GM13976 (cell line): ENCODE measurements at regions not wholly inside any gene's neighbourhood (a gene's known extent, or its start where the extent isn't known, plus 50 kb on each side); places are given as distances from the start of the nearest gene placed in this dataset.
"Not testable (repeated sequence)": the region's sequence is repeated elsewhere in the genome, so short reads cannot be mapped to it uniquely, and the experiment has no call there.

Source experiments
- DNase-seq: peaks from one replicate; pipeline ENCODE4 v3.0.0; 2012; ENCODE audit warnings: low spot score
- in situ Hi-C: fragments of 300-500 bp; cut with MboI; formaldehyde crosslinking; loops from one replicate; pipeline ENCODE4 v1.12.0; 2022; ENCODE audit warnings: low sequenced_read_pairs, mixed read lengths, inconsistent platforms; ENCODE audit not compliant: unreplicated experiment
- TF ChIP-seq, protein P1 (sequence below): IDR thresholded peaks from 2 replicates; pipeline ENCODE4 v1.5.1; 2012; ENCODE audit warnings: borderline replicate concordance, mild to moderate bottlenecking; ENCODE audit not compliant: insufficient read depth; ENCODE audit errors: extremely low read depth, missing control alignments, control extremely low read depth

GRCh38 chr2:8501061-8501720, 180.7 kb upstream of the ID2 start:
- TF ChIP-seq, protein P1, sequence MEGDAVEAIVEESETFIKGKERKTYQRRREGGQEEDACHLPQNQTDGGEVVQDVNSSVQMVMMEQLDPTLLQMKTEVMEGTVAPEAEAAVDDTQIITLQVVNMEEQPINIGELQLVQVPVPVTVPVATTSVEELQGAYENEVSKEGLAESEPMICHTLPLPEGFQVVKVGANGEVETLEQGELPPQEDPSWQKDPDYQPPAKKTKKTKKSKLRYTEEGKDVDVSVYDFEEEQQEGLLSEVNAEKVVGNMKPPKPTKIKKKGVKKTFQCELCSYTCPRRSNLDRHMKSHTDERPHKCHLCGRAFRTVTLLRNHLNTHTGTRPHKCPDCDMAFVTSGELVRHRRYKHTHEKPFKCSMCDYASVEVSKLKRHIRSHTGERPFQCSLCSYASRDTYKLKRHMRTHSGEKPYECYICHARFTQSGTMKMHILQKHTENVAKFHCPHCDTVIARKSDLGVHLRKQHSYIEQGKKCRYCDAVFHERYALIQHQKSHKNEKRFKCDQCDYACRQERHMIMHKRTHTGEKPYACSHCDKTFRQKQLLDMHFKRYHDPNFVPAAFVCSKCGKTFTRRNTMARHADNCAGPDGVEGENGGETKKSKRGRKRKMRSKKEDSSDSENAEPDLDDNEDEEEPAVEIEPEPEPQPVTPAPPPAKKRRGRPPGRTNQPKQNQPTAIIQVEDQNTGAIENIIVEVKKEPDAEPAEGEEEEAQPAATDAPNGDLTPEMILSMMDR = no peak
- in situ Hi-C loops = no loop called here
- DNase-seq = no peak

DNA sequence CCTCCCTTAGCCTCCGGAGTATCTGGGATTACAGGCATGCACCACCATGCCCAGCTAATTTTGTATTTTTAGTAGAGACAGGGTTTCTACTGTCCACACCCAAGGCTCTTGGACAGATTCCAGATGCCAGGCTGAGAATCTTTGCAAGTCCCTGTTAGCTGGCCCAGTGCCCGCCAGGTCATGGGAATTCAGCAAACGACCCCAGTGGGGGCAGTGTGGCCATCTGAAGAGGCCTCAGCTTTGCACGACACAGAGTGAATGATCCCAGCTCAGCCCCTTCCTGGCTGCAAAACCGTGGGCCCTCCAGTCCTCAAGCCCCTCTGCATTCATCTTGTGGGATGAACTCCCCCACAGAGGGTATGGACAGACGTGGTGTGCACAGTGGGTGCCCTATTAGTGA, 179.5 kb upstream of the ID2 start:
- in situ Hi-C loops = no loop called here

DNA sequence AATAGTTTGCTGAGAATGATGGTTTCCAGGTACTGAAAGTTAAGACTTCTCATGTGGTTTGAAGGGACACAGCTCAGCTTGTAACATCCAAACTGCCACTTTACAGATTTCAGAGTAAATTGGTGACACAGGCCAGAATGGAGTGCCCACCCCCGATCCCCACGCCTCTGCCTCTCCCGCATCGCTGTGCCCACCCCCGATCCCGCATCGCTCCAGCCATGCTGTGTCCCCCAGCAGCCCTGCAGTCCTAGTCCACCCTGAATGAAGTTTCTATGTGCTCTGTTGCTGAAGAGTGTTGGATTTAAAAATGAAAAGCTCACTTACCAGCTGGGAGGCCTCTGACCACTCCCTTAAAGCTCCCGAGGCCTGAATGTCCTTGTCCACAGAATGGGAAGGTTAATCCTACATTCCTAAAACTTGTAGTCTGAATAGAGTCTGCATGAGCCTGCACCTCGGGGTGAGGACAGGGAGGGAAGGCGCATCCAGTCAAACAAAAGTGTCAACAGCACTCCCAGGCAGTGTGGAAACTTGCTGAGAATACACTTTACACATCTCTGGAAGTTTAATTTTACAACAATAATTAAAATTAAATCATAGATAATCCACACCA, 176.4 kb upstream of the ID2 start:
- no peak for DNase-seq
- TF ChIP-seq, protein P1 = no peak
- in situ Hi-C loops = no loop called here

More for the DNA sequence above, 179.5 kb upstream of the ID2 start:
- no peak for DNase-seq
- TF ChIP-seq, protein P1 = no peak

- in situ Hi-C loops = no loop called here
- TF ChIP-seq, protein P1 = no peak
- DNase-seq = no peak
Measured at GRCh38 chr2:8506746-8507145, 175.1 kb upstream of the ID2 start.

DNA sequence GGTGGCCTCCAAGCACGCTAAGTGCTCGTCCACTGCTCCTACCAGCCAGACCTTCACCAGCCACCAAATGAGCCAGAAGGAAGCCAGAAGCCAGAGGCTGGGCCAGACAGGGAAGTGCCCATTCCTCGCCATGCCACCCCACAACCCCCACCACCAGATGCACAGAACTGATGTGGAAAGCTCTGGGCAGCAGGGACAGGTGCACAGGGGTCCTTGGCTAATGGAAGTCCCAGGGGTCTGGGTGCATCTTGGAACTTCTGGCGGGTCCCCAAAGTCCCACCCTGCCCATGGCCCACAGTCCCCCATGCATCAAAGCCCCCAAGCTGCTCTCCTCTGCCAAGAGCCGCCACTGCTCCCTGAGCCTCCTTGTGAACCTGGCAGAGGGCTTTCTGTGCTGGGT, 173.1 kb upstream of the ID2 start:
- in situ Hi-C loops = no loop called here
- DNase-seq = no peak
- TF ChIP-seq, protein P1 = no peak

DNA sequence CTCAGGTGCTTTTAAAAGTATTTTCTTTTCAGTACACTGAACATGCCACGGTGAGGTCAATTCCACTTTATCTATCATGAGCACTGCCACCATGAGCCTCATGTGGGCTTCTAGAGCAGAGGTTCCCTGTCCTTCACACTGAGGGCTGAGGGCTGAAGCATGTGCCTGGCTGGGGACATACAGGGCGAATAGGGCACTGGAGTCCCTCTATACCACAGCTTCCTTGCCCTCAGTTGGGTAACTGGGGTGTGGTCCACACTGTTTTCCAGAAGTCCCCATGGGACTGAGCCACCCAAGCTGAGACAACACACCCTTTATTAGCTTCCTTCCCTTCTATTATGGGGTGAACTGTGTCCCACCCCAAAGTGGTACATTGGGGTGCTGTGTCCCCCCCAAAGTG, 172.2 kb upstream of the ID2 start:
- TF ChIP-seq, protein P1 = no peak
- in situ Hi-C loops = no loop called here
- DNase-seq = no peak

- in situ Hi-C loops, DNase-seq: not testable (repeated sequence)
Measured at GRCh38 chr2:8510055-8510454, 171.8 kb upstream of the ID2 start.
